AG04450 (cell line): ENCODE measurements at regions not wholly inside any gene's neighbourhood (a gene's known extent, or its start where the extent isn't known, plus 50 kb on each side); places are given as distances from the start of the nearest gene placed in this dataset.
"Not testable (repeated sequence)": the region's sequence is repeated elsewhere in the genome, so short reads cannot be mapped to it uniquely, and the experiment has no call there.

Experiments
- CTCF ChIA-PET: fragments of 300-600, 350-600 bp; formaldehyde crosslinking; extraction: SDS; loops from one replicate; lab custom pipeline; 2022; ENCODE audit warnings: antibody characterized with exemption, inconsistent platforms; lab: Charles Lee
- POLR2A ChIA-PET: fragments of 350-600 bp; formaldehyde crosslinking; extraction: SDS; loops from one replicate; lab custom pipeline; 2021; ENCODE audit warnings: antibody characterized with exemption, inconsistent platforms; lab: Yijun Ruan, JAX
- DNase-seq: peaks from one replicate; pipeline ENCODE4 v3.0.0-alpha.2; 2011; ENCODE audit warnings: low read depth, low spot score
- H3K27ac ChIP-seq: one replicate; pipeline ENCODE4 v1.5.1; 2012; ENCODE audit warnings: low read depth, low read length, control low read depth
- H3K27me3 ChIP-seq: one replicate; pipeline ENCODE4 v1.6.0; 2012; ENCODE audit warnings: low read length; ENCODE audit not compliant: control insufficient read depth, insufficient read depth
- H3K4me3 ChIP-seq: 2 replicates; pipeline ENCODE4 v1.5.1; 2011; ENCODE audit warnings: mild to moderate bottlenecking, low read depth, low read length, control low read depth
- H3K9me3 ChIP-seq: 2 replicates; pipeline ENCODE4 v1.5.1; 2012; ENCODE audit warnings: low read length; ENCODE audit not compliant: control insufficient read depth, insufficient read depth
- CTCF ChIP-seq: IDR thresholded peaks from 2 replicates; pipeline ENCODE4 v1.5.1; 2011; ENCODE audit warnings: low read depth, low read length, control low read depth, inconsistent platforms

GRCh38 chr9:31188496-31188895 is 1195.9 kb upstream of the ACO1 start:
- Histone ChIP-seq H3K9me3 (peaks cover 2% of the 10 kb centered on the region; the same call in 1 of the 2 replicates), H3K27ac (no peak overlapping the region), H3K4me3 (no peak overlapping the region), H3K27me3 (no peaks in the 10 kb centered on the region)
- DNase-seq: no peak
- ChIA-PET CTCF (no interaction called here), POLR2A (no interaction called here)
- TF ChIP-seq CTCF: no peak

- H3K4me3 ChIP-seq: no peak overlapping the region
- TF ChIP-seq CTCF: no peak
- H3K9me3 ChIP-seq: peaks cover 4% of the 10 kb centered on the region; the same call in 1 of the 2 replicates
- no peak overlapping the region for H3K27ac ChIP-seq
- ChIA-PET CTCF (no interaction called here), POLR2A (no interaction called here)
- DNase-seq: no peak
- no peaks in the 10 kb centered on the region for H3K27me3 ChIP-seq
Measured at GRCh38 chr9:31210978-31211570, 1173.4 kb upstream of the ACO1 start.

- H3K9me3 ChIP-seq, H3K27me3 ChIP-seq, H3K27ac ChIP-seq, CTCF ChIA-PET, DNase-seq, H3K4me3 ChIP-seq, POLR2A ChIA-PET: not testable (repeated sequence)
Measured at GRCh38 chr9:31229976-31230375, 1154.5 kb upstream of the ACO1 start.

GRCh38 chr9:31232485-31232884 is 1152.0 kb upstream of the ACO1 start:
- POLR2A ChIA-PET: no interaction called here

GRCh38 chr9:31236344-31236743 is 1148.1 kb upstream of the ACO1 start:
- no peak for DNase-seq
- Histone ChIP-seq H3K4me3 (no peak overlapping the region), H3K9me3 (peaks cover 3% of the 10 kb centered on the region; the same call in 1 of the 2 replicates), H3K27me3 (no peaks in the 10 kb centered on the region), H3K27ac (no peak overlapping the region)
- TF ChIP-seq CTCF: no peak
- CTCF ChIA-PET: no interaction called here
- POLR2A ChIA-PET: no interaction called here

More at GRCh38 chr9:31232485-31232884, 1152.0 kb upstream of the ACO1 start:
- CTCF ChIA-PET: no interaction called here
- no peak overlapping the region for H3K4me3 ChIP-seq
- peaks cover 9% of the 10 kb centered on the region for H3K9me3 ChIP-seq
- TF ChIP-seq CTCF: no peak
- no peak for DNase-seq
- H3K27ac ChIP-seq: no peak overlapping the region
- H3K27me3 ChIP-seq: no peaks in the 10 kb centered on the region
